Neuron (in vitro differentiated cells): ENCODE measurements at regions not wholly inside any gene's neighbourhood (a gene's known extent, or its start where the extent isn't known, plus 50 kb on each side); places are given as distances from the start of the nearest gene placed in this dataset.
"Not testable (repeated sequence)": the region's sequence is repeated elsewhere in the genome, so short reads cannot be mapped to it uniquely, and the experiment has no call there.

Experiments used
- H2AFZ ChIP-seq: one replicate; pipeline ENCODE4 v1.6.1; 2013; ENCODE audit warnings: low read depth, mild to moderate bottlenecking, inconsistent platforms, low read length, moderate library complexity
- H3K27me3 ChIP-seq: one replicate; pipeline ENCODE4 v1.6.1; 2013; ENCODE audit warnings: low read length; ENCODE audit not compliant: insufficient read depth
- H3K36me3 ChIP-seq: one replicate; pipeline ENCODE4 v1.6.1; 2013; ENCODE audit warnings: low read length; ENCODE audit not compliant: insufficient read depth
- H3K4me1 ChIP-seq: one replicate; pipeline ENCODE4 v1.6.1; 2013; ENCODE audit warnings: low read length; ENCODE audit not compliant: insufficient read depth
- H3K4me3 ChIP-seq: 2 replicates; pipeline ENCODE4 v1.5.1; 2013; ENCODE audit warnings: mild to moderate bottlenecking, low read length, moderate library complexity
- H3K9me3 ChIP-seq: one replicate; pipeline ENCODE4 v1.6.1; 2013; ENCODE audit warnings: low read length

GRCh38 chr10:63675171-63675570, 154.0 kb downstream of the REEP3 start:
- no peaks in the 10 kb centered on the region for H3K4me1 ChIP-seq
- no peak overlapping the region for H3K4me3 ChIP-seq
- H3K27me3 ChIP-seq = no peaks in the 10 kb centered on the region
- no peaks in the 10 kb centered on the region for H3K9me3 ChIP-seq
- H3K36me3 ChIP-seq = no peaks in the 10 kb centered on the region
- H2AFZ ChIP-seq = no peak overlapping the region

- Histone ChIP-seq H3K4me3 (no peak overlapping the region), H3K27me3 (no peaks in the 10 kb centered on the region), H3K4me1 (no peaks in the 10 kb centered on the region), H3K9me3 (no peaks in the 10 kb centered on the region), H2AFZ (no peak overlapping the region), H3K36me3 (no peaks in the 10 kb centered on the region)
Measured at GRCh38 chr10:63677001-63677400, 155.8 kb downstream of the REEP3 start.

GRCh38 chr10:63680545-63680944, 159.3 kb downstream of the REEP3 start:
- not testable (repeated sequence) for H3K4me3 ChIP-seq, H2AFZ ChIP-seq, H3K9me3 ChIP-seq, H3K27me3 ChIP-seq, H3K4me1 ChIP-seq, H3K36me3 ChIP-seq

- H3K4me1 ChIP-seq = no peaks in the 10 kb centered on the region
- peaks cover 4% of the 10 kb centered on the region for H3K27me3 ChIP-seq
- no peaks in the 10 kb centered on the region for H3K9me3 ChIP-seq
- H3K36me3 ChIP-seq = no peaks in the 10 kb centered on the region
- H3K4me3 ChIP-seq = no peak overlapping the region
- no peak overlapping the region for H2AFZ ChIP-seq
Measured at GRCh38 chr10:63681993-63682697, 160.9 kb downstream of the REEP3 start.

- not testable (repeated sequence) for H3K36me3 ChIP-seq, H3K27me3 ChIP-seq, H3K9me3 ChIP-seq, H3K4me3 ChIP-seq, H3K4me1 ChIP-seq, H2AFZ ChIP-seq
Measured at GRCh38 chr10:63682698-63683052, 161.5 kb downstream of the REEP3 start.

- no peak overlapping the region for H3K4me3 ChIP-seq
- H3K36me3 ChIP-seq = no peaks in the 10 kb centered on the region
- peaks cover 4% of the 10 kb centered on the region for H3K27me3 ChIP-seq
Measured at GRCh38 chr10:63683223-63683622, 162.0 kb downstream of the REEP3 start.

GRCh38 chr10:63683686-63684085, 162.5 kb downstream of the REEP3 start:
- H3K9me3 ChIP-seq = no peaks in the 10 kb centered on the region
- no peaks in the 10 kb centered on the region for H3K36me3 ChIP-seq
- H3K4me3 ChIP-seq = no peak overlapping the region
- H3K27me3 ChIP-seq = peaks cover 4% of the 10 kb centered on the region
- no peak overlapping the region for H2AFZ ChIP-seq
- no peaks in the 10 kb centered on the region for H3K4me1 ChIP-seq

More at GRCh38 chr10:63683223-63683622, 162.0 kb downstream of the REEP3 start:
- Histone ChIP-seq H3K4me1 (no peaks in the 10 kb centered on the region), H3K9me3 (no peaks in the 10 kb centered on the region), H2AFZ (no peak overlapping the region)

GRCh38 chr10:63684257-63684936, 163.2 kb downstream of the REEP3 start:
- Histone ChIP-seq H3K27me3 (peaks cover 4% of the 10 kb centered on the region), H3K4me1 (no peaks in the 10 kb centered on the region), H2AFZ (no peak overlapping the region), H3K9me3 (no peaks in the 10 kb centered on the region), H3K36me3 (no peaks in the 10 kb centered on the region), H3K4me3 (no peak overlapping the region)

- Histone ChIP-seq H3K9me3 (no peaks in the 10 kb centered on the region), H3K36me3 (no peaks in the 10 kb centered on the region), H2AFZ (no peak overlapping the region), H3K4me1 (no peaks in the 10 kb centered on the region), H3K4me3 (no peak overlapping the region), H3K27me3 (no peaks in the 10 kb centered on the region)
Measured at GRCh38 chr10:63689768-63690167, 168.6 kb downstream of the REEP3 start.

- H3K4me3 ChIP-seq = no peak overlapping the region
- H3K4me1 ChIP-seq = no peaks in the 10 kb centered on the region
- no peak overlapping the region for H2AFZ ChIP-seq
- H3K27me3 ChIP-seq = no peaks in the 10 kb centered on the region
- H3K36me3 ChIP-seq = no peaks in the 10 kb centered on the region
- no peaks in the 10 kb centered on the region for H3K9me3 ChIP-seq
Measured at GRCh38 chr10:63692220-63692896, 171.2 kb downstream of the REEP3 start.

GRCh38 chr10:63693021-63693420, 171.8 kb downstream of the REEP3 start:
- H3K4me1 ChIP-seq, H3K4me3 ChIP-seq, H3K27me3 ChIP-seq, H3K9me3 ChIP-seq, H2AFZ ChIP-seq, H3K36me3 ChIP-seq: not testable (repeated sequence)

GRCh38 chr10:63696205-63696604, 175.0 kb downstream of the REEP3 start:
- H3K27me3 ChIP-seq = no peaks in the 10 kb centered on the region
- no peak overlapping the region for H3K4me3 ChIP-seq
- no peaks in the 10 kb centered on the region for H3K9me3 ChIP-seq
- H2AFZ ChIP-seq = no peak overlapping the region
- H3K36me3 ChIP-seq = no peaks in the 10 kb centered on the region
- no peaks in the 10 kb centered on the region for H3K4me1 ChIP-seq

- Histone ChIP-seq H3K36me3 (no peaks in the 10 kb centered on the region), H3K27me3 (no peaks in the 10 kb centered on the region), H2AFZ (no peak overlapping the region), H3K9me3 (no peaks in the 10 kb centered on the region), H3K4me1 (no peaks in the 10 kb centered on the region), H3K4me3 (no peak overlapping the region)
Measured at GRCh38 chr10:63697956-63698786, 177.0 kb downstream of the REEP3 start.
